ENCODE measurements at regions not wholly inside any gene's neighbourhood (a gene's known extent, or its start where the extent isn't known, plus 50 kb on each side); places are given as distances from the start of the nearest gene placed in this dataset.

DNA sequence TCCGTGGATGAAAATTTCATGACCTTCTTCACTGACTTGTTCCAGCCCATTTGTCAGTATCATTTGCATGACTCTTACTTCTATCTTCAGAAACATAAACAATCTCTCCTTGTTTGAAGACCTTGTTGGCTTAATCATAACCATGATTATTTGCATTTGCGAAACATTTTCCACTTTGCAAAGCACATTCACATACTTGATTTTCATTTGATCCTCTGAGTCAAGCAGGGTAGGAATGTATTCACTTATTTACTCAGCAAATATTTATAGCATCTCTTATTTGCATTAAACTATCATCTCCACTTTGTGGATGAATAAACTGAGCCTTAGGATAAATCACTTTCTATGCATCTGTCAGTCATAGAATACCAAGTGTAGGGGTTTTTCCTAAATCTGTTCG lies 343.0 kb upstream of the SGCD start:
- DNase-seq (ENCODE audit: low read depth in 1 of 2, low spot score in 2 of 2), result no peak
- no peaks in the 10 kb centered on the region for H3K4me1 ChIP-seq (replicated peaks in 1 of 4; ENCODE audit: control insufficient read depth in 3 of 4, insufficient read depth in 4 of 4, low read length in 3 of 4)

More for the DNA sequence above, 343.0 kb upstream of the SGCD start:
- Histone ChIP-seq H3K23me2 (ENCODE audit: low read depth, low read length) (no peaks in the 10 kb centered on the region), H3K23ac (ENCODE audit: insufficient read length) (no peak overlapping the region), H3K9ac (replicated peaks in 1 of 4; ENCODE audit: extremely low read depth in 1 of 4, low read depth in 3 of 4, low read length in 3 of 4) (no peak overlapping the region), H2BK120ac (replicated peaks; ENCODE audit: low read depth, low read length) (no peak overlapping the region), H3K9me3 (ENCODE audit: insufficient read depth in 2 of 2, low read depth in 1 of 2, low read length in 1 of 2) (no peaks in the 10 kb centered on the region), H3K18ac (ENCODE audit: extremely low read depth, low read length) (no peak overlapping the region), H4K8ac (ENCODE audit: extremely low read depth, insufficient read depth, low read length) (no peak overlapping the region), H3K14ac (ENCODE audit: insufficient read length) (no peak overlapping the region), H2BK12ac (ENCODE audit: low read depth, low read length) (no peak overlapping the region), H3K36me3 (ENCODE audit: control insufficient read depth in 2 of 4, insufficient read depth in 4 of 4, low read length in 3 of 4) (no peaks in the 10 kb centered on the region), H2AFZ (ENCODE audit: low read length) (no peak overlapping the region), H2BK20ac (ENCODE audit: low read length) (no peak overlapping the region), H4K5ac (ENCODE audit: insufficient read length, low read depth, low read length) (no peak overlapping the region), H3K4ac (replicated peaks; ENCODE audit: insufficient read length, low read depth, low read length) (no peak overlapping the region), H3K79me1 (ENCODE audit: low read depth, low read length) (no peaks in the 10 kb centered on the region), H3K27ac (ENCODE audit: low read depth, low read length) (no peak overlapping the region), H2BK15ac (ENCODE audit: low read length) (no peak overlapping the region), H2AK5ac (ENCODE audit: low read depth, low read length) (no peak overlapping the region), H3K79me2 (ENCODE audit: control insufficient read depth in 1 of 2, insufficient read depth in 2 of 2, low read length in 2 of 2) (no peaks in the 10 kb centered on the region), H3K27me3 (replicated peaks in 1 of 4; ENCODE audit: control insufficient read depth in 3 of 4, extremely low read depth in 1 of 4, insufficient read depth in 3 of 4, low read length in 3 of 4) (no peaks in the 10 kb centered on the region; a peak in 1 of 7 replicates), H3K4me3 (ENCODE audit: extremely low read depth in 1 of 4, insufficient read depth in 2 of 4, low read depth in 3 of 4, low read length in 4 of 4) (no peak overlapping the region), H3K4me2 (ENCODE audit: insufficient read depth in 1 of 2, low read depth in 2 of 2, low read length in 2 of 2) (no peak overlapping the region), H2BK5ac (ENCODE audit: low read depth, low read length) (no peak overlapping the region), H4K20me1 (replicated peaks in 1 of 2; ENCODE audit: control insufficient read depth in 1 of 2, insufficient read depth in 2 of 2, low read length in 2 of 2) (no peaks in the 10 kb centered on the region), H4K91ac (replicated peaks; ENCODE audit: insufficient read length, low read length) (no peak overlapping the region), H3K56ac (replicated peaks; ENCODE audit: insufficient read length, low read depth, low read length) (no peak overlapping the region)
- ChIA-PET CTCF (ENCODE audit: partially characterized antibody) (interaction anchor here (1.0 kb wide), 1 partner anchor 284 kb away, joined by 3 read pairs; no protein-coding TSS in a partner anchor), POLR2A (ENCODE audit: partially characterized antibody) (no interaction called here)
- 91% methylated on average over 3 of the region's 3 CpGs; no CpG with 5 or more reads in 1 of the 2 experiments for WGBS, 2 experiments (ENCODE audit: extremely low coverage in 1 of 2, insufficient coverage in 1 of 2, insufficient read length in 1 of 2, insufficient replicate concordance in 2 of 2, low coverage in 1 of 2, low lambda C conversion rate in 2 of 2, missing lambda C conversion rate in 1 of 2)
- no peak for TF ChIP-seq FOSL1 (IDR thresholded peaks at IDR 0.05; ENCODE audit: insufficient read depth, low read depth, low read length)
- TF ChIP-seq CHD2 (IDR thresholded peaks at IDR 0.05; ENCODE audit: low read length), result no peak
- TF ChIP-seq POLR2A (IDR thresholded peaks at IDR 0.05; ENCODE audit: control extremely low read depth in 1 of 2, low read depth in 2 of 2, low read length in 2 of 2), result no peak
- TF ChIP-seq CBX8 (IDR thresholded peaks at IDR 0.05; ENCODE audit: borderline replicate concordance, low read depth, low read length), result no peak
- no peak for TF ChIP-seq EP300 (IDR thresholded peaks at IDR 0.05; ENCODE audit: borderline replicate concordance in 1 of 2, low read depth in 2 of 2, low read length in 2 of 2)
- TF ChIP-seq KDM1A (IDR thresholded peaks at IDR 0.05; ENCODE audit: borderline replicate concordance, low read length), result no peak
- TF ChIP-seq ASH2L (IDR thresholded peaks at IDR 0.05; ENCODE audit: low read length), result no peak
- TF ChIP-seq MAFK (IDR thresholded peaks at IDR 0.05; ENCODE audit: low read depth, low read length), result no peak
- no peak for FAIRE-seq

Data from H1 (cell line).